ENCODE measurements at regions not wholly inside any gene's neighbourhood (a gene's known extent, or its start where the extent isn't known, plus 50 kb on each side); places are given as distances from the start of the nearest gene placed in this dataset.

DNA sequence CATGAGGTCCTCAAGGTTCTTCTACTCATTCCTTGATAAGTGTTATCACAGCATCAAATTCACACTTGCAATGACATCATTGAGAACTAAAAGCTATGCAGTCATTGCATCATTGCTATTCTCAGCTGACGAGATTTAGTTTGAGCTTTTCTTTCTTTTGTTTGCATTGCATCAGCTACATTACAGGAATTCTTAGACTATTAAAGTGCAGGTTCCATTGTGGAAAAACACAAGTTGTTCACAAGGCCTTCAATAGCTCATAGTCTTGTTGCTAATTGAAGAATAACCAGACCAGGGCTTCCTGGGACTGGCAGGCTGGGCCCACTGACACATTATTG, 139.3 kb downstream of the CXCL12 start:
- TF ChIP-seq, protein P1, sequence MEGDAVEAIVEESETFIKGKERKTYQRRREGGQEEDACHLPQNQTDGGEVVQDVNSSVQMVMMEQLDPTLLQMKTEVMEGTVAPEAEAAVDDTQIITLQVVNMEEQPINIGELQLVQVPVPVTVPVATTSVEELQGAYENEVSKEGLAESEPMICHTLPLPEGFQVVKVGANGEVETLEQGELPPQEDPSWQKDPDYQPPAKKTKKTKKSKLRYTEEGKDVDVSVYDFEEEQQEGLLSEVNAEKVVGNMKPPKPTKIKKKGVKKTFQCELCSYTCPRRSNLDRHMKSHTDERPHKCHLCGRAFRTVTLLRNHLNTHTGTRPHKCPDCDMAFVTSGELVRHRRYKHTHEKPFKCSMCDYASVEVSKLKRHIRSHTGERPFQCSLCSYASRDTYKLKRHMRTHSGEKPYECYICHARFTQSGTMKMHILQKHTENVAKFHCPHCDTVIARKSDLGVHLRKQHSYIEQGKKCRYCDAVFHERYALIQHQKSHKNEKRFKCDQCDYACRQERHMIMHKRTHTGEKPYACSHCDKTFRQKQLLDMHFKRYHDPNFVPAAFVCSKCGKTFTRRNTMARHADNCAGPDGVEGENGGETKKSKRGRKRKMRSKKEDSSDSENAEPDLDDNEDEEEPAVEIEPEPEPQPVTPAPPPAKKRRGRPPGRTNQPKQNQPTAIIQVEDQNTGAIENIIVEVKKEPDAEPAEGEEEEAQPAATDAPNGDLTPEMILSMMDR (IDR thresholded peaks at IDR 0.05; ENCODE audit: low read depth, low read length), result no peak
- DNase-seq (ENCODE audit: extremely low read depth, low read depth), result no peak

DNA sequence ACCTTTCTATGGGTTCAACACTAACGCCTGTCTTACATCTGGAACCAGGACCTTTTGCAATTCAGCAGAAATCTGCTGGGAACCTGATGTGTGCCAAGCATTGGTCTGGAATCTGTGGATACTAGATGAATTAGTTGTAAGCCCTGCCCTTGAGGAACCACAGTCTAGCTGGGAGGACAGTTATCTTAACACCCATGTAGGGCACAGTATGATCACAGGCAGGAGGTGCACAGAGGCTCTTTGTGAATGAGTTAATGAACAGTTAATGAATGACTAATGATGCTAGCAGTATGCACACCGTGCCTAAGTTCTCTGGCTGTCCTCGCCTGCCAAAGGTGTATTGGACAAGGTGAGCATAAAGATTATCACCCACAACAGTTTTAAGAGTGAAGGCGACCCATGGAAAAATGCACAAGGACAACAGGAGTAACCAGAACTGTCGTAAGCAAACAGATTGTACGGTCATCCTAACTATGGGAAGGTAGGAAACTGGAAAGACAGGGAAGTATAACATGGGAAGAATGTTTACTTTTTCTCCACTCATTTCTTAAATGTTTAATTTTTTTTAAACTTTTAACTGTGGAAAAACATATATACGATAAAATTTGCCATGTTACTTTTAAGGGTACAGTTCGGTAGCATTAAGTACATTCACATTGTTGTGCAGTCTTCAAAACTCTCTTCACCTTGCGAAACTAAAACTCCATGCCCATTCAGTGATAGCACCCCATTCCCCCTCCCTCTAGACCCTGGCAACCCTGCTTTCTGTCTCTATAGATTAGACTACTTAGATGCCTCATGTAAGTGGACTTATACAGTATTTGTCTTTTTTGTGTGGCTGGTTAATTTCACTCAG, 139.9 kb downstream of the CXCL12 start:
- TF ChIP-seq, protein P1 (IDR thresholded peaks at IDR 0.05; ENCODE audit: low read depth, low read length), result no peak
- DNase-seq (ENCODE audit: extremely low read depth, low read depth), result no peak

DNA sequence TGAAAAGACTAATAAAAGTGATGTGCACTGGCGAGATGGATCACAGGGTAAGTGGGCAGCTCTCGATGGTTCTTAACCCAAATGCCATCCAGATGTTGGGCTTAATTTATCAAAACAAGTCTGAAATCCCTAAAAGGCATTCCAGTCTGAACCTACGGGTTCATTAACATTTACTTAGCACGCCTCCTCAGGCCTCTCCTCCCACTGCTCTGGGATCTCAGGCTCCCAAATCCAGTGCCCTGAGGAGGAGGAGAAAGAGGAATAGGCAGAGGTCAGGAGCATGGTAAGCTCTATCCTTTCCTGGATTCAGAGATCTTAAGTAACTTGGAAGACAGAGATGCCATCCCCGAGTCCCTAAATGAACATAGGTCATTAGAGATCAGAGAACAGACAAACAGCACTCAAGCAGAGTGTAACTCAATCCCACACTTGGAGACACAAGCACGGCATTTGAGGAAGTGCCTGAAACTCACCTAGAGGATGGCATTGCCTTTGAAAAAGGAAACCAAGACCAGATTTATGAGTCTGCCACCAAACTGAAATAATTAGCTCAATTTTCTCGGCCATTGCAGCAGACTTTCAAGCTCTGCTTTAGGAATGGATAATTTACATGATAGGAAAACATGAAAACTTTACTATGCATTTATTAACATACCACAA, 140.9 kb downstream of the CXCL12 start:
- no peak for DNase-seq (ENCODE audit: extremely low read depth, low read depth)
- TF ChIP-seq, protein P1 (IDR thresholded peaks at IDR 0.05; ENCODE audit: low read depth, low read length), result no peak

DNA sequence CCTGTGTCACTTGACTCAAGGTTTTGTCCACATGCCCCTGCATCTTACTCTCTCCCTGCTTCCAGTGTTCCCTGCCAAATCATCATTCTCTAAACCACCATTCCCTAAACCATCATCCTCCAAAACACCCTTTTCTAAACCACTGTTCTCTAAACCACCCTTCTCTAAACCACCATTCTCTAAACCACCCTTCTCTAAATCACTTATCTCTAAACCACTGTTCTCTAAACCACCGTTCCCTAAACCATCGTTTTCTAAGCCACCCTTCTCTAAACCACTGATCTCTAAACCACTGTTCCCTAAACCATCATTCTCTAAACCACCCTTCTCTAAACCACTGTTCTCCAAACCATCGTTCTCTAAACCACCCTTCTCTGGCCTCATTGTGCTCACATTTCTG, 142.1 kb downstream of the CXCL12 start:
- no peak for DNase-seq (ENCODE audit: extremely low read depth, low read depth)
- TF ChIP-seq, protein P1 (IDR thresholded peaks at IDR 0.05; ENCODE audit: low read depth, low read length), result no peak

GRCh38 chr10:44242091-44242490, 142.8 kb downstream of the CXCL12 start:
- TF ChIP-seq, protein P1 (IDR thresholded peaks at IDR 0.05; ENCODE audit: low read depth, low read length), result no peak
- no peak for DNase-seq (ENCODE audit: extremely low read depth, low read depth)

- no peak for DNase-seq (ENCODE audit: extremely low read depth, low read depth)
- TF ChIP-seq, protein P1 (IDR thresholded peaks at IDR 0.05; ENCODE audit: low read depth, low read length), result no peak
Measured at GRCh38 chr10:44240584-44241205, 144.2 kb downstream of the CXCL12 start.

DNA sequence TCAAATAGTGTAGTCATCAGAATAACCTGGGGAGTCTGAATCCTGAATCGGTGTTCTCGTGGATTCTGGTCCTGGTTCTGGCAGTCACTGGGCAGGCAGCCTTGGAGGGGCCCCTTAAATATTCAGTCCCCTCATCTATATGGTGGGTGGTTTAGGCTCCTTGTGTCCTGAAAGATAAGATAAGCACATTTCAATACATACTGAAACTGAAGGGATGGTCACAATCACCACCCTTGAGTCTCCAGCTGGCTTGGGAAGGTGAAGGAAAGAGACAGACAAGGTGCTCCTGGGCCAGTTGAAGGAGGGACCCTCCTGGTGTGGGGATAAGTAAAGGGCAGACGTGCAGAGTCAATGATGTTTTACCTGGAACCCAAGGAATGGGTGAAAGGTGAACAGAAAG, 146.7 kb downstream of the CXCL12 start:
- no peak for DNase-seq (ENCODE audit: extremely low read depth, low read depth)
- TF ChIP-seq, protein P1 (IDR thresholded peaks at IDR 0.05; ENCODE audit: low read depth, low read length), result no peak
